SU-DHL-6 (cell line): ENCODE measurements at regions not wholly inside any gene's neighbourhood (a gene's known extent, or its start where the extent isn't known, plus 50 kb on each side); places are given as distances from the start of the nearest gene placed in this dataset.

ENCODE experiments used
- EZH2phosphoT487 ChIP-seq: fragments of 200-600 bp; sonication (generic), shearing (Covaris generic); conservative IDR thresholded peaks from 2 replicates; pipeline ENCODE4 v1.6.1; 2018; ENCODE audit warnings: mild to moderate bottlenecking, antibody characterized with exemption, low read length, moderate library complexity, mixed read lengths
- TF ChIP-seq, protein P1 (sequence below): fragments of 200-600 bp; sonication (generic); IDR thresholded peaks from one replicate; pipeline ENCODE4 v1.5.1; 2017; ENCODE audit warnings: antibody characterized with exemption, mild to moderate bottlenecking, low read length, moderate library complexity; ENCODE audit not compliant: insufficient read depth, poor library complexity, severe bottlenecking

GRCh38 chr20:18992418-18992817 is 178.8 kb downstream of the SCP2D1 start:
- TF ChIP-seq, protein P1, sequence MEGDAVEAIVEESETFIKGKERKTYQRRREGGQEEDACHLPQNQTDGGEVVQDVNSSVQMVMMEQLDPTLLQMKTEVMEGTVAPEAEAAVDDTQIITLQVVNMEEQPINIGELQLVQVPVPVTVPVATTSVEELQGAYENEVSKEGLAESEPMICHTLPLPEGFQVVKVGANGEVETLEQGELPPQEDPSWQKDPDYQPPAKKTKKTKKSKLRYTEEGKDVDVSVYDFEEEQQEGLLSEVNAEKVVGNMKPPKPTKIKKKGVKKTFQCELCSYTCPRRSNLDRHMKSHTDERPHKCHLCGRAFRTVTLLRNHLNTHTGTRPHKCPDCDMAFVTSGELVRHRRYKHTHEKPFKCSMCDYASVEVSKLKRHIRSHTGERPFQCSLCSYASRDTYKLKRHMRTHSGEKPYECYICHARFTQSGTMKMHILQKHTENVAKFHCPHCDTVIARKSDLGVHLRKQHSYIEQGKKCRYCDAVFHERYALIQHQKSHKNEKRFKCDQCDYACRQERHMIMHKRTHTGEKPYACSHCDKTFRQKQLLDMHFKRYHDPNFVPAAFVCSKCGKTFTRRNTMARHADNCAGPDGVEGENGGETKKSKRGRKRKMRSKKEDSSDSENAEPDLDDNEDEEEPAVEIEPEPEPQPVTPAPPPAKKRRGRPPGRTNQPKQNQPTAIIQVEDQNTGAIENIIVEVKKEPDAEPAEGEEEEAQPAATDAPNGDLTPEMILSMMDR: no peak
- TF ChIP-seq EZH2phosphoT487: no peak
